Vagina (tissue), 2 donors: ENCODE measurements at regions not wholly inside any gene's neighbourhood (a gene's known extent, or its start where the extent isn't known, plus 50 kb on each side); places are given as distances from the start of the nearest gene placed in this dataset.

Source experiments
- CTCF ChIP-seq, 3 experiments: fragments of 450-650 bp in 2 of 3; fragments of 200-600 bp in 1 of 3; sonication (generic) in 1 of 3; IDR thresholded peaks; one replicate each; pipeline ENCODE4 v1.5.1; 2017 to 2019; ENCODE audit warnings: antibody characterized with exemption in 3 of 3, mild to moderate bottlenecking in 2 of 3, moderate library complexity in 2 of 3
- POLR2A ChIP-seq, 2 donors: fragments of 450-650 bp; IDR thresholded peaks; one replicate each; pipeline ENCODE4 v1.6.1; 2017; ENCODE audit warnings: antibody characterized with exemption in 2 of 2, mild to moderate bottlenecking in 2 of 2, moderate library complexity in 2 of 2

GRCh38 chr18:42537291-42537690 is 578.2 kb downstream of the RIT2 start:
- TF ChIP-seq CTCF (IDR thresholded peaks at IDR 0.05): no peak
- TF ChIP-seq POLR2A (IDR thresholded peaks at IDR 0.05): no peak
